Activated CD4-positive, CD25-positive, alpha-beta regulatory T cell treated with anti-CD3 and anti-CD28 coated beads, Interleukin-2, amount 50 U/mL, for 72 hours (primary cell): ENCODE measurements at regions not wholly inside any gene's neighbourhood (a gene's known extent, or its start where the extent isn't known, plus 50 kb on each side); places are given as distances from the start of the nearest gene placed in this dataset.

Experiments used
- DNase-seq: peaks from one replicate; pipeline ENCODE4 v3.0.0; 2021

- DNase-seq, result no peak
Measured at GRCh38 chr14:96729889-96730288, 67.3 kb upstream of the VRK1 start.

- DNase-seq, result no peak
Measured at GRCh38 chr14:96730386-96730785, 66.8 kb upstream of the VRK1 start.

- DNase-seq, result no peak
Measured at GRCh38 chr14:96734076-96734622, 63.0 kb upstream of the VRK1 start.

GRCh38 chr14:96735526-96735925 is 61.7 kb upstream of the VRK1 start:
- no peak for DNase-seq

GRCh38 chr14:96736439-96736838 is 60.7 kb upstream of the VRK1 start:
- DNase-seq, result no peak

- no peak for DNase-seq
Measured at GRCh38 chr14:96737881-96738280, 59.3 kb upstream of the VRK1 start.

- no peak for DNase-seq
Measured at GRCh38 chr14:96739200-96739910, 57.8 kb upstream of the VRK1 start.

- peak; percentile 86 for DNase-seq
Measured at GRCh38 chr14:96741151-96741977, 55.8 kb upstream of the VRK1 start.

GRCh38 chr14:96744262-96744661 is 52.9 kb upstream of the VRK1 start:
- no peak for DNase-seq

GRCh38 chr14:96745500-96746051 is 51.6 kb upstream of the VRK1 start:
- no peak for DNase-seq

- DNase-seq, result no peak
Measured at GRCh38 chr14:96746101-96746500, 51.1 kb upstream of the VRK1 start.

- no peak for DNase-seq
Measured at GRCh38 chr14:96747006-96747405, 50.2 kb upstream of the VRK1 start.
